ENCODE measurements at regions not wholly inside any gene's neighbourhood (a gene's known extent, or its start where the extent isn't known, plus 50 kb on each side); places are given as distances from the start of the nearest gene placed in this dataset.
"Not testable (repeated sequence)": the region's sequence is repeated elsewhere in the genome, so short reads cannot be mapped to it uniquely, and the experiment has no call there.

DNA sequence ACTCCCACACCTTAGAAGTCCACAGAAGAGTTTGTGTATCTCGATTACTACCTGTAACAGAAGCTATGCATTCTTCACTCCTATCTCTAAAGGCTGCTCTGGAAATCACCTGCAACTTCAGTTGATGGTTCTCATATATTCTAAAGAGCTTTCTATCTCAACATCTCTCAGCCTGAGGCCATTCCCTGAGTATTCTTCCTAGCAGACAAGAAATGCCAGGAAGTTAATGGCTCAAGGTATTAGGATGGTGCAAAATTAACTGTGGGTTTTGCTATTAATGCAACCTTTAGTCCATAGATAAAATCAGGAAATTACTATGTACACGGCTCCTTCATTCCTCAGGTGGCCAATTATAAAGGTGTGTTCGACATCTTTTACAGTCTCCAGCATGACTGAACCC, 290.1 kb downstream of the ZNF716 start:
- not testable (repeated sequence) for DNase-seq

DNA sequence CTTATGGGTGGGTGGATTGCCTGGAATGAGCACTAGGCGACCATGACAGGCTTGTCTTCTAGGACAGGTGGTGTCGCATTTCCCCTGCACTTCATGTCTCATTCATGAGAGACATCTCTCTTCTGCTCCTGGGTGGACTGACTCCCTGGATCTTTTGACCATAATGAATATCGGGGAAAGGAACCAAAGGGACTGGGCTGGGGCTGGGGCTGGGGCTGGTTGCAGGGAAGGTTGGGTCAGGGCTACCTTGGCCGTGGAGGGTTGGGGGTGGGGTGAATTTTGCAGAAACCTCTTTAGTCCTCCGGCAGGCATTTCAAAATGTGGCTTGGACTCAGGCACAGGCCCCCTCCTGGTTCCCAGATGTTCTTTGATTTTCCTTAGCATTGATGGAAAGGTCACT, 319.2 kb downstream of the ZNF716 start:
- DNase-seq: no peak

DNA sequence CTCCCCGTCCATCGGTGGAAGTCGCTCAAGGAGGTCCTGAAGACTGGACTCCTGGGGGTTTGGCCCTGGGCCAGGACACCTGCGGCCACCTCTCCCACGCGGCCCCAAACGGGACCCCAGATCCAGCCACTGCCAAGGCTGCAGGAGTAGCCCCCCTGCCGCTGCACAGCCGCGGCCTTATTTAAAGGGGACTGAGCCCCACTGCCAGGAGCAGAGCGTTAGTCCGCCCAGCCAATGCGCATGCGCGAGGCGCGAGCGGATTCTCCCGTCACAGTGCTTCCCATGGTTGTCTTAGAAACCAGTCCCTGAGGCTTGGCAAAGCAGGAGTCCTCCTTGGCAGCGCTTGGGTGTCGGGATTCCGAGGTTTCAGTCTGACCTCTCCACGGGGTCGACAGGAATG, 320.0 kb downstream of the ZNF716 start:
- DNase-seq: no peak

DNA sequence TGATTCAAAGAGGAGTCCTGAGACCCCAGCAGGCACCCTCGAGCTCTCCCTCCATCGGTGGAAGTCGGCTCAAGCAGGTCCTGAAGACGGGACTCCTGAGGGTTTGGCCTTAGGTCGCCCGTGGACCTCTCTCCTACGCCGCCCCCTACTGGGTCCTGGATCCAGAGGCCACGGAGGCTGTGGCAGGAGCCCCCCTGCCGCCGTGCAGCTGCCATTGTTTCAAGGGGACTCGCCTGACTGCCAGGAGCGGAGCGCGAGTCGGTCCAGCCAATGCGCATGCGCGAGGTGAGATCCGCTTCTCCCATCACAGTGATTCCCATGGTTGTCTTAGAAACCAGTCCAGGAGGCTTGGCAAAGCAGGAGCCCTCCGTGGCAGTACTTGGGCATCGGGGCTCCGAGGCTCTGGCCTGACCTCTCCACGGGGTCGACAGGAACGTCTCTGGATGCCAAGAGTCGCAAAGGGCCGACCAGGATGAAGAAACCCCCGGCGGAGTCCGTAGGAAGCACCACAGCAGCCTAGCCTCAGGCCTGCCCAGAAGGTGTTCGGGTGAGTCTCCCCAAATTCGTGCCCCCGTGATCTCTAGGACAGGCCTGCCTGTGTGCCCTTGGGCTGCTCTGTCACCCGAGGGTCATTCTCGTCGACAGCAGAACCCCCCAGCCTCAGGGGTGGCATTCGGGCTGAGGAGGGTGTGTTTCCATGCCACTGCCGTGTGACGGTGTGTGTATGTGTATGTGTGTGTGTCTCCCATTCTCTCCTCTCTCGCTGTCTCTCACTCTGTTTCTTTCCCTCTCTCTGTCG, 322.3 kb downstream of the ZNF716 start:
- DNase-seq: no peak

DNA sequence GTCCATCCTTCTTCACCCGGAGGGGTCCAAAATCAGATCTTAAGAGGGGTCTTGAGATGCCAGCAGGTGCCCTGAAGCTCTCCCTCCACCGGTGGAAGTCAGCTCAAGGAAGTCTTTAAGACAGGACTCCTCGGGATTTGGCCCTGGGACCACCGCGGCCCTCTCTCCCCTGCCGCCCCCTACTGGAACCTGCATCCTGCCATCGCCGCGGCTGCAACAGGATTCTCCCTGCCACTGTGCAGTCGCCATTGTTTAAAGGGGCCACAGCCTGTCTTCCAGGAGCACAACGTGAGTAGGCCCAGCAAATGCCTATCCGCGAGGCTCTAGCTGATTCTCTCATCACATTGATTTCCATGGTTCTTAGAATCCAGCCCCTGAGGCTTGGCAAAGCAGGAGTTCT, 324.3 kb downstream of the ZNF716 start:
- no peak for DNase-seq

DNA sequence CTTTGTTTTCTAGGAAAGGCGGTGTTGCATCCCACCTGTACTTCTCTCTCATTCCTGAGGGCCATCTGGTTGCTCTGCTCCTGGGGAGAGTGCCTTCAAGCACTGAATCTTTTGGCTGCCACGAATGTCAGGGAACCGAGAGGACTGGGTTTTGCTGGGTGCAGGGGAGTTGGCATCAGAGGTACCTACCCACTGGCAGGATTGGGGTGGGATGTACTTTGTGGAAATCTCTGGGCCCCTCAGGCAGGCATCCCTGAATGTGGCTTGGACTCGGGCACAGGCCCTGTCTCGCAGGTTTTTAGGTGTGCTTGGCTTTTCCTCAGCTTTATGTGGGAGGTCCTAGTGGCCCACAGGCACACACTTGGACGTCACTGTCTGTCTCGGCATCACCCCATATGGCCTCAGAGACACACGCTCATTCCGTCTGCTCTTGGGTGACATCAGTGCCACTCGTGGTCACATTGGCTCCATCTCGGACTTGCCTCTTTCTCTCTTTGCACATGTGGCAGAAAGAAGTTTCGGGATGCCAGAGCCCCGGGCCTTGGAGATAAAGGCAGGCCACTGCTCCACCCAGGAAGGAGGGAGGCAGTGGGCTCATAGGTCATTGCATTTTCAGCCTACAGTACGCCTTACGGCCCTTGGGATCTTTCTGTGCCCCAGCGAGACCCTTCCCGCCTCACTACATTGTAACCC, 325.6 kb downstream of the ZNF716 start:
- no peak for DNase-seq

DNA sequence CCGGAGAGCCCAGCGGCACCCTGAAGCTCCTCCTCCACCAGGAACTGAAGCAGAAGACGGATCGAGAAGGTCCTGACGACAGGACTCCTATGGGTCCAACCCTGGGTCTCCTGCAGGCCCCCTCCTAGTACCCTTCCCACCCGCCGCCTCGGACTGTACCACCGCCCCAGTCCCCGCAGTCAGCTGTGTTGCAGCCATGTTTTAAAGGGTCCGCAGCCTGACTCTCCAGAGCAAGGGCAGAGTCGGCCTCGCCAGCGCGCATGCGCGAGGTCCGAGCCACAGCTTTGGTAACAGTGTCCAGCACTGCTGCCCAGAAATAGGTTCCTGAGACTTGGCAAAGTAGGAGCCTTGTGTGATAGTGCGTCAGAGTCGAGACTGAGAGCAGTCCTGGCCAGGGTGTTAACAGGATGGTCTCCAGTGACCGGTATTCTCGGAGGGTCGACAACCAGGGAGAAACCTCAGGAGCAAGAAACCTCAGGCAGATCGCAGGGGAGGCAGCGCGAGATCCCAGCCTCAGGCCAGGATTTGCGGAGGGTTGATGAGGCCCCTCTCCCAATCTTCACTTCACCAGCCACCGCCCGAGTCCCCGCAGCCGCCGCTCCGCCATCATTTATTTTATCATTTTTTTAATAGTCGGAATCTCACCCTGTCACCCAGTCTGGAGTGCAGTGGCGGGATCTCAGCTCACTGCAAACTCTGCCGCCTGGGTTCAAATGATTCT, 326.3 kb downstream of the ZNF716 start:
- not testable (repeated sequence) for DNase-seq

DNA sequence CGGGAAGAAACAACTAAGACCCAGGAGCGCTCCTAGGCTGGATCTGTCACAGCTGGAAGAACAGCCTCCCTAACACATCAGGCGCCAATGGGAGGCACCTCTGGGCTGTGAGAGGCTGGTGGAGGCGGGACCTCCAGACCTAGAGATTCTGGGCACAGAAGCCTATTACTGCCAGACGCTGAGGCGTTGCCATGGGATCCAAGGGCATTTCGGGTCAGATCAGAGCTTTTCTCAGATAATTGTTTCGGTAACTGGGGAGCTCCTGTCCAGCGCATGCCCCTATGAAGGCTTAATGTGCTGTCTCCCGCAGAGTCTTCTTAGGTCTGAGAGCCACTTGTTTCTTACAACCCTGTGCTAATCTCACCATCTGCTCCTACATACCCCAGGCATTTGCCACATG, 339.2 kb downstream of the ZNF716 start:
- DNase-seq: no peak

DNA sequence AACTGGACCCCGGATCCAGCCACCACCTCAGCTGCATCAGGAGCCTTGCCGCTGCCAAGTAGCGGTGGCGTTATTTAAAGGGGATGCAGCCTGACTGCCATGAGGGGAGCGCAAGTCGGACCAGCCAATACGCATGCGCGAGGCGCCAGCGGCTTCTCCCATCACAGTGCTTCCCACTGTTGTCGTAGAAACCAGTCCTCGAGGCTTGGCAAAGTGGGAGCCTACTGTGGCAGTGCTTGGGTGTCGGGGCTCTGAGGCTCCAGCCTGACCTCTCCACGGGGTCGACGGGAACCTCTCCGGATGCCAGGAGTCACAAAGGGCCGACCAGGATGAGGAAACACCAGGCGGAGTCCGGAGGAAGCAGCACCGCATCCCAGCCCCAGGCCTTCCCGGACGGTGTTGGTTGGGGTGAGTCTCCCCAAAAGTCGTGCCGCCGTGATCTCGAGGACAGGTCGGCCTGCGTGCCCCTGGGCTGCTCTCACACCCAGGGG, 369.6 kb downstream of the ZNF716 start:
- DNase-seq: no peak

DNA sequence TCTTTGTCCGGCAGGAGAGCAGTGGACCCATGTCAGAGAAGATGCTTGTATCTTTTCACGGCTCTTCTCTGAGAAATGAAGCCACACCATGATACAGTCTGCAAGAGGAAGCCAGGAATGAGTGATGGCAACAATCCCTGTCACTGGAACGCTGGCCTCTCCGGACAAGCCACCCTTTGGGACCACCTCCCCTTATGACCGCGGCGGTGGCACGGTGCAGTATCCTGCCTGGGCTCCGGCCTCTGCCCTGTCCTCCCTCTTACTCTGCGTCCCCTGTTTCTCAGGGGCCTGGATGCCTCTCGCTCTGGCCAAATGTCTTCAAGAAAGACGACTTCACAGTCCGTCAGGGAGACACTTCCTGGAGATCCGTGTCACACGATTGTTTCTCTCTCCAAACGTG, 370.5 kb downstream of the ZNF716 start:
- no peak for DNase-seq

DNA sequence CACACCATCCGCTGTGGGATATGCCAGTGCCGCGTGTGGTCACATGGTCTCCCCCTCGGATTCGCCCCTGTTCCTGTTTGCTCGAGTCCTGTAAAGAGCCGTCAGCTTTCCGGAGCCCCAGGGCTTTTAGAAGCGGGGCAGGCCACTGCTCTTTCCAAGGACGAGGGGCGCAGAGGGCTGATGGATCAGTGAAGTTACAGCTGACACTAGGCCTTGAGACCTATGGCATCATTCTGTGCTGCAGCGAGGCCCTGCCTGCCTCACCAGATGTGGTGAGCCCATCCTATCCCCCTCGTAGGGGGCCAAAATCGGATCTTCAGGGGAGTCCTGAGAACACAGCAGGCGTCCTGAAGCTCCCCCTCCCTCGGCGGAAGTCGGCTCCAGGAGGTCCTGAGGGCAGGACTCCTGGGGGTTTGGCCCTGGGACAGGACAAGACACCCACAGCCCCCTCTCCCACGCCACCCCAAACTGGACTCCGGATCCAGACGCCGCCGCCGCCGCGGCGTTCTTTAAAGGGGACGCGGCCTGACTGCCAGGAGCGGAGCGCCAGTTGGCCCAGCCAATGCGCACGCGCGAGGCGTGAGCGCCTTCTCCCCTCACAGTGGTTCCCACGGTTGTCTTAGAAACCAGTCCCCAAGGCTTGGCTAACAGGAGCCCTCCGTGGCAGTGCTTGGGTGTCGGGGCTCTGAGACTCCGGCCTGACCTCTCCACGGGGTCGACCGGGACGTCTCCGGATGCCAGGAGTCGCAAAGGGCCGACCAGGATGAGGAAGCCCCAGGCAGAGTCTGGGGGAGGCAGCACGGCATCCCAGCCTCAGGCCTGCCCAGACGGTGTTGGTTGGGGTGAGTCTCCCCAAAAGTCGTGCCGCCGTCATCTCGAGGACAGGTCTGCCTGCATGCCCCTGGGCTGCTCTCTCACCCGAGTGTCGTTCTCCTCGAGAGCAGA, 371.7 kb downstream of the ZNF716 start:
- DNase-seq: no peak

DNA sequence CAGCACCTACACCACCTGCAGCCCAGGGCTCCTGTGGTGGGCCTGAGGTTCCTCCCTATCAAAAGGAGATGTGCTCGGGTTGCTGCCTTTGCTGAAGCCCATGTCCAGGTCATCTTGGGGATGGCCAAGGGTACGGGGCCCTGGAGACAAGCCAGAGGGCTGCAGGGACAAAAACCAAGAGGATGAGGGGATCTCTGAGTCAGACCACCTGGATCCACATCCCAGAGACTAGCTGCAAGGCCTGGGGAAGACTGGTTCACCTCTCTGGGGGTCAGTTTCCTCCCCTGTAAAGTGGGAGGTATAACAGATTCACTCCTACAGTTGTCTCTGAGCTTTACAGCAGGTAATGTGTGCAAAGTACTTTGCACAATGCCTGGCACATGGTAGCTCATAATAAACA, 376.6 kb downstream of the ZNF716 start:
- not testable (repeated sequence) for DNase-seq

DNA sequence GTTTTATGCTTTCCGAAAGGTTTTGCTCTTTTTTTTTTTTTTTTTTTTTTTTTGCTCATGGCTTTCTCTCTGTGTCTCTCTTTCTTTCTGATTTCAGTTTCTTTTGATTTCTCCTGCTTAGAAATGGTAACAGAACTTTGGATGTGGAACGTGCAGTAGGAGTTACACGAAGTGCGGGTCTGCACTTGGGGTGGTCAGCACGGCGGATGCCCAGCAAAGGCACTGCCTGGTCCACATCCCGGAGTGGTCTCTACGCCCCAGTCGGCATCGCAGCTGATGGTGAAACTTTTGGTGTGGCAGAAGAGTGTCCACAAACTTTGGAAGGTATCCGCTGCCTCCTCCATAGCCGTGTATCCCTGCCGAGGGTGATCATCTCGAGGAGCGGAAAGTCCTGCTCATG, 385.2 kb downstream of the ZNF716 start:
- not testable (repeated sequence) for DNase-seq

DNA sequence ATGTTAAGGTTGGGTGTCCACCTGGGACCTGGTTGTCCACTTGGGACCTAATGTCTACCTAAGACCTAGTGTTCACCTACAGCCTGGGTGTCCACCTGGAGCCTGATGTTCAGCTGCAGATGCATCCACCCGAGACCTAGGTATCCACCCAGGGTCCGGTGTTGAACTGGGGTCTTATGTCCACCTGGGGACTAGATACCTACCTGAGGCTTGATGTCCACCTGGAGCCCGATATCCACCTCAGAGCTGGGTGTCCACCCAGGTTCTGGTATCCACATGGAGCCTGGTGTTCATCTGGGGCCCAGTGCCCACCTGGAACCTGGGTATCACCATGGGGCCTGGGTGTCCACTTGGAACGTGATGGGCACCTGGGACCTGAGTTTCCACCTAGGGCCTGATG, 389.2 kb downstream of the ZNF716 start:
- DNase-seq: not testable (repeated sequence)

DNA sequence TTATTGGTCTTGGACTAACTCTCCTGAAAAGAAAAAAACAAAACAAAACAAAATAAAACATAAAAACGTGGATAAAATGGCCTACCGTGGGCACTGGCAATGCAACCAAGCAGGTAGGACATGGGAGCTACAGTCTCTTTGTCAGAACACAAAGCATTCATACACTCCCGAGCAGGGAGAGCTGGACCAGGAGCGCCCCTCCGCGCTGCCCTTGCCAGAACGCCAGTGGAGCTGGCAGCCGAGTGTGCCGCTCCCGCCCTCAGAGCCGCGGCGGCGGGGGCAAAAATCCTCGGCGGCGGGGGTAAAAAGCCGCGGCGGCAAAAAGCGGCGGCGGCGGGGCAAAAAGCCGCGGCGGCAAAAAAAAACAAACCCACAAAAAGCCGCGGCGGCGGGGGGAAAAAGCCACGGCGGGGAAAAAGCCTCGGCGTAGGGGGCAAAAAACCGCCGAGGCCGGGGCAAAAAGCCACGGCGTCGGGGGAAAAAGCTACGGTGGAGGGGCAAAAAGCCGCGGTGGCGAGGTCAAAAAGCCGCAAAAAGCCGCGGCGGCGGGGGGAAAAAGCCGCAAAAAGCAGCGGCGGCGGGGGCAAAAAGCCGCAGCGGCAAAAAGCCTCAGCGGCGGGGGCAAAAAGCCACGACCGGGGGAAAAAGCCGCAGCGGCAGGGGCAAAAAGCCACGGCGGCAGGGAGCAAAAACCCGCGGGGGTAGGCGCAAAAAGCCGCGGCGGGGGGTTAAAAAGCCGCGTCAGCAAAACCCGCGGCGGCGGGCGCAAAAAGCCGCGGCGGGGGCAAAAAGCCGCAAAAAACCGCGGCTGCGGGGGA, 418.1 kb downstream of the ZNF716 start:
- DNase-seq: no peak

DNA sequence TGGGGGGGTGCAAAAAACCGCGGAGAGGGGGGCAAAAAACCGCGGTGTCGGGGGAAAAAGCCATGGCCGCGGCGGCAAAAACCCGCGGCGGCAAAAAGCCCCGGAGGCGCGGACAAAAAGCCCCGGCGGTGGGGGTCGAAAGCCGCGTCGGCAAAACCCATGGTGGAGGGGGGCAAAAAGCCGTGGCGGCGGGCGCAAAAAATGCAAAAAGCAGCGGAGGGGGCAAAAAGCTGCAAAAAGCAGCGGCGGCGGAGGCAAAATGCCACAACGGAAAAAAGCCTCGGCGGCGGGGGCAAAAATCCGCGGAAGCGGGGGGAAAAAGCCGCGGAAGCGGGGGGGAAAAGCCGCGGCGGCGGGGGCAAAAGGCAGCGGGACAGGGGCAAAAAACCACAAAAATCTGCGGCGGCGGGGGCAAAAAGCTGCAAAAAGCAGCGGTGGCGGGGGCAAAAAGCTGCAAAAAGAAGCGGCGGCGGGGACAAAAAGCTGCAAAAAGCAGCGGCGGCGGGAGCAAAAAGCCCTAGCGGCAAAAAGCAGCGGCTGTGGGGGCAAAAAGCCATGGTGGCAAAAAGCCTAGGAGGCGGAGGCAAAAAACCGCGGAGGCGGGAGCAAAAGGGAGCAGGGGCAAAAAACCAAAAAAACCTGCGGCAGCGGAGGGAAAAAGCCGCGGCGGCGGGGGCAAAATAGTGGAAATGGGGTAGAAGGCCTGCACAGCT, 418.9 kb downstream of the ZNF716 start:
- DNase-seq: peak; percentile 6

All from femur (tissue), 1 donor.